ENCODE measurements at regions not wholly inside any gene's neighbourhood (a gene's known extent, or its start where the extent isn't known, plus 50 kb on each side); places are given as distances from the start of the nearest gene placed in this dataset.

DNA sequence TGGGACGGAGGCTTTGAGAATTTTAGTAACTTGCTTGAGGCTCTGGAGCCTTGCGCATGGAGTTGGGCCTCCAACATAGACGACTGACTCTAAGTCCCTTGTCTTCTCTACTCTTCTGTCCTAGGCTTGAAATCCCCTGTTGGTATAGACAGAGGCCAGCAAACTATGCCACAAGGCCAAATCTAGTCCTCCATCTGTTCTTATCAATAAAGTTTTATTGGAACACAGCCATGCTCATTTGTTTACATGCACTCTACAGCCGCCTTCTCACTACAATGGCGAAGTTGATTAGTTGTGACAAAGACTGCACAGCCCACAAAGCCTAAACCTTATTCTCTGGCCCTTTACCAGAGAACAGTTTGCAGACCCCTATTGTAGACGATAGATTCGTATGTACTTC lies 174.1 kb upstream of the ZFP64 start:
- TF ChIP-seq, protein P1, sequence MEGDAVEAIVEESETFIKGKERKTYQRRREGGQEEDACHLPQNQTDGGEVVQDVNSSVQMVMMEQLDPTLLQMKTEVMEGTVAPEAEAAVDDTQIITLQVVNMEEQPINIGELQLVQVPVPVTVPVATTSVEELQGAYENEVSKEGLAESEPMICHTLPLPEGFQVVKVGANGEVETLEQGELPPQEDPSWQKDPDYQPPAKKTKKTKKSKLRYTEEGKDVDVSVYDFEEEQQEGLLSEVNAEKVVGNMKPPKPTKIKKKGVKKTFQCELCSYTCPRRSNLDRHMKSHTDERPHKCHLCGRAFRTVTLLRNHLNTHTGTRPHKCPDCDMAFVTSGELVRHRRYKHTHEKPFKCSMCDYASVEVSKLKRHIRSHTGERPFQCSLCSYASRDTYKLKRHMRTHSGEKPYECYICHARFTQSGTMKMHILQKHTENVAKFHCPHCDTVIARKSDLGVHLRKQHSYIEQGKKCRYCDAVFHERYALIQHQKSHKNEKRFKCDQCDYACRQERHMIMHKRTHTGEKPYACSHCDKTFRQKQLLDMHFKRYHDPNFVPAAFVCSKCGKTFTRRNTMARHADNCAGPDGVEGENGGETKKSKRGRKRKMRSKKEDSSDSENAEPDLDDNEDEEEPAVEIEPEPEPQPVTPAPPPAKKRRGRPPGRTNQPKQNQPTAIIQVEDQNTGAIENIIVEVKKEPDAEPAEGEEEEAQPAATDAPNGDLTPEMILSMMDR (IDR thresholded peaks at IDR 0.05): no peak
- TF ChIP-seq POLR2A (IDR thresholded peaks at IDR 0.05): no peak
